GM21786 (cell line): ENCODE measurements at regions not wholly inside any gene's neighbourhood (a gene's known extent, or its start where the extent isn't known, plus 50 kb on each side); places are given as distances from the start of the nearest gene placed in this dataset.

Experiments
- ATAC-seq: cut with Tn5 transposase; IDR thresholded peaks from one replicate; pipeline ENCODE4 v1.9.1; 2021; ENCODE audit not compliant: unreplicated experiment

DNA sequence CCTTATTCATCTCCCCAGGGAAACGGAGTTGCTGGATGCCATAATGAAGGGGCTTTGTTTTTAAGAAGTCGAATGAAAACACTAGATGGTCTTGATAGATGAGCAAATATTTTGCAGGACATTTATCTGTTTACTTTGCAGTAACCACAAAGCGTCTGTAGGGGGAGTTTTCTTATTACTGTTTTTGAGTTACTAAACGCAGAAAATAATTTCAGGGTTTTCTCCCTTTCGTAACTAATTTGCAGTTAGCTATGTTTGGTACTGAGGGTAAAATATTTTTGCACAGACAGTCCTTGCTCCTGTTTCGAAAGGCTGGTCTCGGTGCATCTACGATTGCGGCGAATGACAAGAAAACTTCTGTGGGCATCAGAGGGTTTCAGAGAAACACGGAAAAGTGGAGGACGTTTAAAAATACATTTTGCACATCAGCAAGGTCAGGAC is 505.6 kb upstream of the MKI67 start:
- no peak for ATAC-seq

- no peak for ATAC-seq
These were observed 506.5 kb upstream of the MKI67 start for GRCh38 chr10:128632694-128633093.

DNA sequence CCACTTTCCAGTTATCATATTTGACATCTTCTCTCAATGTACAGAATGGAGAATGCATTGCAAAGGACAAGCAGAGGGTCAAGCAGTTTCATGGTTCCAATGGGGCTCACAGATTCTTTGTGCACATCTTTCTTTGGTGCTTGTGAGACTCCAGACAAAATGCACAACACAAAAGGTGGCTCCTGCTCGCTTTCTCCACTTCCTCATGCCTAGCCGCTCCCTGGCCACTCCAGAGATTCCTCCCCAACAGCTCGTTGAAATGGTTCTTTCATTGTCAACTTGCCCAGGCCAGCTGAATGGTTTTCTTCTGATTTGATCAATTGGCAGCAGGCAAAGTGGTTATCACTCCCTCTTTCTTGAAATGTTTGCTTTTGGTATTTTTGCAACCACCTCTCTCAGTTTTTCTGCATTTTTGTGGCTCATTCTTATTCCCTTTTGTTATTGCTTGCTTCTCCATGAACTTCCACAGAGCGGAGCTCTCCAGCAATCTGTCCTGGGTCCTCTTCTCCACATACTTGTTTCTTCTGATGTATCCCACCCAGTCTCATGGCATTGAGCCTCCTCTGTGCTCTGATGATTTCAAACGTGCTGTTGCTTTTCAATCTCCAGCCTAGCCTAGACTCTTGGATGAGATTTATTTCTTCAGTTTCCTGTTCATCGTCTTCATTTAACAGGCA is 507.8 kb upstream of the MKI67 start:
- ATAC-seq, result no peak

DNA sequence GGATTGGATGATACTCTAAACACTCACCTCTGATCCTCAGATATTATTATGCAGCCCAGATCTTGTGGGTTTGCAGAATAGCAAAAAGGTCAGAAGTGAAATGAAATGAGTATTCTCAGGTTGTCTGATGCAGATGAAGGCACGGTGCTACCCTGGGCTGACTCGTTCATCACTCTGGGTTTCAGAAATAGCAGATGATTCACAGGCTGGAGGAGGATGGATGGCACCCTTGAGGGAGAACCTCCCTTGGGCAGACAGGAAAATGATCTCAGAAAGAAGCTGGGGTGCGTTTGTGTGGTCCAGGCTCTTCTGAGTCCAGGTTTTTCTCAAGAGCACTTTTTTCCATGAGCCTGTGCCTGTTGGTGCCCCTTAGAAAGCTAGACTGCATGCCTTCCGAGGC is 515.8 kb upstream of the MKI67 start:
- ATAC-seq, result no peak

GRCh38 chr10:128642502-128642901 is 516.3 kb upstream of the MKI67 start:
- ATAC-seq, result no peak

DNA sequence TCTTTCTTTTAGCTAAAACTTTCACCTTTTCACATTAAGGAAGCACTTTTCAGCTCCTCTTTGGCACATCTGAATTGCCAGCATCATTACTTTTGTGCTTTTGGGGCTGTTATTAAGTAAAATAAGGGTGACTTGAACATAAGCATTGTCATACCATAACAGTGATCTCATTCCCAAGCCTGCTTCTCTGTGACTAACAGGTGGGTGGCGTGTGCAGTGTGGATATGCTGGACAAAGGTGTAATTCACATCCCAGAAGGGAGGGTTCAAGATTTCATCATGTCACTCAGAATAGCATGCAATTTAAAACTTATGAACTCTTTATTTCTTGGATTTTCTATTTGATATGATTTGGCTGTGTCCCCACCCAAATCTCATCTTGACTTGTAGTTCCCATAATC is 517.4 kb upstream of the MKI67 start:
- no peak for ATAC-seq

DNA sequence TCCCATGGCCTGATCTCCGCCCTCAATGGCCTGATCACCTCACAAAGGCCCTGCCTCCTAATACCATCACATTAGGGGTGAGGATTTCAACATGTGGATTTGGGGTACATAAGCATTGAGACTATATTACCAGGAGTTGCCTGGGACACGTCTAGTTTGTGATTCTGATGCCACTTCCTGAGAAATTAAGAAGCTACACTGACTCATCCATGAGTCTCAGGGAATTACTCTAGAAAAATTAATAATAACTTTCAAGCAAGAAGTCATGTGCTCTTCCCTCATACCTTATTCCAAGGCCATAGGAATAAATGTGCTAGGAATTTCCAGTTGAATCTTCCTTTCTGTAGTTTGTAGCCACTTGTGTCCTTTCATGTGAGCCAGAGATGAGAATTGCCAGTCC is 519.3 kb upstream of the MKI67 start:
- ATAC-seq, result no peak

- no peak for ATAC-seq
These were observed 520.7 kb upstream of the MKI67 start for GRCh38 chr10:128646956-128647355.

DNA sequence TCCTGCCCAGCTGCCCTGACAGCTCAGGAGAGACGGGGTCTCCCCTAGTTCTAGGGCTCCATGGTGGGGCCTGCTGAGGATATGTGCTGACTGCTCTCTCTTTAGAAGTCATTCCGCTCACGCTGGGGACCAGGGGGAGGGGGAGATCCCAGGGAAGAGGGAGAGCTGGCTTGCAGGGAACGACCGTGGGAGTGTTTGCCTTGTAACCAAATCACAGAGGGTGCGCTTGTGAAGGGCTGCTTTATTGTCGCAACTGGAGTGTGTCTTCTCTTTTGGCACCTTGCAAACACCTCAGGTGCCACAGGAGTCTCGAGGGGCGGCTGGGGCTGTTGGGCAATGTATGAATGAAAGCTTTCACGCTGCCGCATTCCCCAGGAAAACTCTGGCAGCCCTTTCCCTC is 531.3 kb upstream of the MKI67 start:
- no peak for ATAC-seq

- ATAC-seq, result no peak
These were observed 534.5 kb upstream of the MKI67 start for GRCh38 chr10:128660726-128661125.

GRCh38 chr10:128661404-128662197 is 535.4 kb upstream of the MKI67 start:
- no peak for ATAC-seq

DNA sequence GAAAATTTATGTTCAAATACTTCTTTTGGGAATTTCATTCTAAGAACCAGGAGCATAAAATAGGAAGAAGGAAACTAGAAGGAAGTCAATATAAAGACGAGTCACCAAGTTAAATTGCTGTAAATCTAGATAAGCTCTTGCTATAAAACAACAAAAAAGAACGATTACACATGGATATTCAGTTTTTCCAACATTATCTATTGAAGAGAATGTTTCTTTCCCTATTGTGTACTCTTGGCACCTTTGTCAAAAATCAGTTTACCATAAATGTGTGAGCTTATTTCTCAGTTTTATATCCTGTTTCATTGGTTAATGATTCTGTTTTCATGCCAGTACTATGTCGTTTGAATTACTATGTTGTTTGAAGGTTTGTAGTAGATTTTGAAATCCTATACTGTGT is 536.3 kb upstream of the MKI67 start:
- no peak for ATAC-seq

DNA sequence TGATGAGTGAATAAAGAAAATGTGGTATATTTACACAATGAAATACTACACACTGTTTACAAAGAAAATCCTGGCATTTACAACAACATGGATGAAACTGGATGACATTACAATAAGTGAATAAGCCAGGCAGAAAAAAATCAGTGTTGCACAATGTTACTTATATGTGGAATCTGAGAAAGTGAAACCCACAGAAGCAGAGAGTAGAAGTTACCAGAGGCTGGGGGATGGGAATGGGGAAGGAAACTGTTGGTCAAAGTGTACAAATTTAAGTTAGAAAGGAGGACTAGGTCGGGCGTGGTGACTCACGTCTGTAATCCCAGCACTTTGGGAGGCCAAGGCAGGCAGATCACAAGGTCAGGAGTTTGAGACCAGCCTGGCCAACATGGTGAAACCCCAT is 538.5 kb upstream of the MKI67 start:
- ATAC-seq, result no peak

- ATAC-seq, result no peak
These were observed 549.2 kb upstream of the MKI67 start for GRCh38 chr10:128675405-128675804.

GRCh38 chr10:128680116-128680515 is 553.9 kb upstream of the MKI67 start:
- no peak for ATAC-seq

- no peak for ATAC-seq
These were observed 558.0 kb upstream of the MKI67 start for GRCh38 chr10:128684215-128684614.

- ATAC-seq, result no peak
These were observed 560.5 kb upstream of the MKI67 start for GRCh38 chr10:128686630-128687278.

- ATAC-seq, result no peak
These were observed 561.2 kb upstream of the MKI67 start for GRCh38 chr10:128687408-128687807.

GRCh38 chr10:128687927-128688549 is 561.8 kb upstream of the MKI67 start:
- ATAC-seq, result no peak

DNA sequence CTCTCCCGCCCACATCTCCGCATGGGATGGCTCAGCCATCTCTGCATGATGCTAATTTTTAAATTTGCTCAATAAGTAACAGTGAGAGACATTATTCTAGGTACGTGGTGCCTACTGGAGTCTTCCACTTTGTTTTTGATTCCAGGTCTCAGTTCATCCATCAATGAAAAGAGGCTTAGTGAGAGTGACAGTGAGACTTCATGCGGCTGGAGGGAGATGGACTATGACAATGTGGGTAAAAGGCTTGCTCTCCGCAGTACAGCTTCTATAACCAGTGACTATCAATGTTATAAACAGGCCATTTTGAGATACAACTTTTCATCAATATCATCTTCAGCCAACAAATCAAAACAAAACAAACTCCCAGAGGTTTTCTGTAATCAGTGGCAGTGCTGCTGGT is 563.4 kb upstream of the MKI67 start:
- no peak for ATAC-seq

GRCh38 chr10:128693493-128694131 is 567.4 kb upstream of the MKI67 start:
- ATAC-seq, result no peak
